IPS-18a (cell line): ENCODE measurements at regions not wholly inside any gene's neighbourhood (a gene's known extent, or its start where the extent isn't known, plus 50 kb on each side); places are given as distances from the start of the nearest gene placed in this dataset.

Experiments
- H3K27ac ChIP-seq: one replicate; pipeline ENCODE4 v1.5.1; 2013; ENCODE audit warnings: low read length
- H3K27me3 ChIP-seq: one replicate; pipeline ENCODE4 v1.6.1; 2013; ENCODE audit warnings: mild to moderate bottlenecking, low read length; ENCODE audit not compliant: control insufficient read depth, insufficient read depth
- H3K36me3 ChIP-seq: one replicate; pipeline ENCODE4 v1.6.1; 2013; ENCODE audit warnings: low read depth, low read length; ENCODE audit not compliant: control insufficient read depth
- H3K4me1 ChIP-seq: one replicate; pipeline ENCODE4 v1.6.1; 2013; ENCODE audit warnings: low read depth, low read length; ENCODE audit not compliant: control insufficient read depth
- H3K4me3 ChIP-seq: one replicate; pipeline ENCODE4 v1.5.1; 2013; ENCODE audit warnings: low read length
- H3K9ac ChIP-seq: one replicate; pipeline ENCODE4 v1.6.1; 2013; ENCODE audit warnings: mild to moderate bottlenecking, low read length, moderate library complexity
- H3K9me3 ChIP-seq: one replicate; pipeline ENCODE4 v1.6.1; 2013; ENCODE audit warnings: low read depth, low read length; ENCODE audit not compliant: control insufficient read depth

DNA sequence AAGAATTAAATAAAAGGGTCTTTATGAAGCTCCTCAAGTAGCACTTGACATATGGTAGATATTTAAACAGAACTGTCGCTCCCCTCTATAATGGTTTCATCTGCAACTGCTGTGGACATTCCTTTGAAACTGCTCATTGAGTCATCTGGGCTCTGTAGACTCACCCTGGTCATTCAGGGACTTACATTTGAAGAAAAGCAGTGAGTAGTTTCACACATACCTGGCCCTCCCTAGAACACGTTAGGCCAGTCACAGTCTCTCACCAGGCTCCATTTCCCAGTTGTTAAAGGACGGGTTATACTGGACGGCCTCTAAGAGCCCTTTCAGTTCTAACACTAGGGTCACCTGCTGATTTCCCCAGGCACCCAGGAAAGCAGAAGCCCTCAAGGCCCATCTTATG is 217.0 kb downstream of the BCL11B start:
- Histone ChIP-seq H3K4me1 (no peaks in the 10 kb centered on the region), H3K27me3 (no peaks in the 10 kb centered on the region), H3K4me3 (no peak overlapping the region), H3K9ac (no peak overlapping the region), H3K27ac (no peak overlapping the region), H3K36me3 (no peaks in the 10 kb centered on the region), H3K9me3 (no peaks in the 10 kb centered on the region)

DNA sequence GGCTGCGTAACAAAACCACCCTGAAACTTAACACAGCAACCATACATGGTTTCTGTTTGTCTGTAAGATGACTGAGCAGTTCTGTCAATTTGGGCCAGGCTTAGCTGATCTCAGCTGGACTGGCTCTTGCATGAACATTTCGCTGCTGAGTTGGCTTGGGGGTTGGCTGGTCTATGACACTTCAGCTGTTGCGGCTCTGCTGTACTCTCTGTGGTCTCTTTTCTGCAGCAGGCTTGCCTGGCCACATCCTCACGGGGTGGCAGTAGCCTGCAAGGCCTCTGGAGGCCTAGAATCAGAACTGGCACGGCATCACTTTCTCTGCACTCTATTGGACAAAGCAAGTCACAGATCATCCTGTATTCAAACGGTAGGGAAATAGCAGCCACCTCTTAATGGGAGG is 216.2 kb downstream of the BCL11B start:
- H3K27me3 ChIP-seq = no peaks in the 10 kb centered on the region
- no peaks in the 10 kb centered on the region for H3K36me3 ChIP-seq
- no peak overlapping the region for H3K9ac ChIP-seq
- no peaks in the 10 kb centered on the region for H3K4me1 ChIP-seq
- no peak overlapping the region for H3K4me3 ChIP-seq
- H3K9me3 ChIP-seq = no peaks in the 10 kb centered on the region
- no peak overlapping the region for H3K27ac ChIP-seq

DNA sequence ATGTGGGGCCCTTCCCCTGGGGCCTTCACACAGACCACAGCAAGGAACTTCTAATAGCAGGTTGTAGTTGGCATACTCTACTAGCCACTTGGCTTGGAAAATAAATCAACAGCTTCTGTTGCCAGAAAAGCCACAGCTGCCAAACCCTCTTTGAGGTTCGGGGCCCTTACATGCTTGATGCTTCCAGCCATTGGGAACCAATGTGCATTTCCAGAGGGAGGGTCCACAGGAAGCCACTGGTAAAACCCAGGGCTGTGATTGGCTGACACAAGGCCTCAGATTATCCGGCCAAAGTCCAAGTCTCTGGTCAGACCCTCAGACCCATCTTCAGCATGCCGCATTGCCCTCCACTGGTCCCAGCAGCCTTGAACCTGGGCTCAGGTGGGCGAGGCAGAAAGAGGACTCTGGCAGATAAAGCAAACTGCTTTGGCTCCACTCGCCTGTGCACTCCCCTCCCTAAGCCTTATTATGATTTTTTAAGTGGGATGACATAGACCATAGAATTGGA is 214.4 kb downstream of the BCL11B start:
- Histone ChIP-seq H3K27me3 (no peaks in the 10 kb centered on the region), H3K4me3 (no peak overlapping the region), H3K4me1 (no peaks in the 10 kb centered on the region), H3K9ac (no peak overlapping the region), H3K27ac (no peak overlapping the region), H3K36me3 (no peaks in the 10 kb centered on the region), H3K9me3 (no peaks in the 10 kb centered on the region)

DNA sequence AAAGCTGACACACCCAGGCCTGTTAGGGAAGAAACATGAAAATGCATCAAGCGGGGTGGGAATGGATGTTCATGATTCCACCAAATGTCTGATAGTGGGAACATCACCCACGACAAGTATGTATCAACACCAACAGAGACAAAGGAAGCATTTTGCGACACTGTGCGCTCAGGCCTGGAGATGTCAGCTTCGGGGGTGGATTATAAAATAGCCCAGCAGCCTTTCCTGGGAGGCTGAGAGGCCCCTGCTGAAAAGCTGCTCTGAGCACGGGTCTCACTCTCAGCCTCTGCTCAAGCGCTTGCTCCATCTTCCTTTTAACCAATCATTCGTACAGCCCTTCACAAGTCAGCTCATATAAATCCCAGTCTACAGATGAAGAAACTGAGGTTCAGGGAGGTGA is 213.5 kb downstream of the BCL11B start:
- no peaks in the 10 kb centered on the region for H3K4me1 ChIP-seq
- no peaks in the 10 kb centered on the region for H3K9me3 ChIP-seq
- no peaks in the 10 kb centered on the region for H3K36me3 ChIP-seq
- H3K27me3 ChIP-seq = no peaks in the 10 kb centered on the region
- no peak overlapping the region for H3K9ac ChIP-seq
- H3K27ac ChIP-seq = no peak overlapping the region
- H3K4me3 ChIP-seq = no peak overlapping the region

DNA sequence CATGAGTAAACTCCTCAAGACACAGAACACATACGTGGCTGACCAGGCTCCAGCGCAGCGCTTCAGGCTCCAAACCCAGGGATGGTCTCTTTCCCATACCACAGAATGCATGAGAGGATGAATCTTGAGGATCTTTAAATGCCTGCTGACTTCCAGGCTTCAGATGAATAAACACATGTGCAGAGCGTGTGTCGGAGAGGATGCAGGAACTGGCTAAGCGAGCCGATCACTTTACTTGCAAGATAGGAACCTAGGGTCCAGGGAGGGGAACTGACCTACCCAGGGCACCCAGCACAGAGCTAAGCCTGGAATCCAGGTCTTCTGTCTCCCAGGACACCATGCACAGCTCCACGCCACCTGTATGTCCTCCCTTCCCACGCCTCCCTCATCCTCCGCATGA is 209.8 kb downstream of the BCL11B start:
- Histone ChIP-seq H3K27me3 (no peaks in the 10 kb centered on the region), H3K27ac (no peak overlapping the region), H3K4me1 (no peaks in the 10 kb centered on the region), H3K9ac (no peak overlapping the region), H3K36me3 (no peaks in the 10 kb centered on the region), H3K9me3 (no peaks in the 10 kb centered on the region), H3K4me3 (no peak overlapping the region)

DNA sequence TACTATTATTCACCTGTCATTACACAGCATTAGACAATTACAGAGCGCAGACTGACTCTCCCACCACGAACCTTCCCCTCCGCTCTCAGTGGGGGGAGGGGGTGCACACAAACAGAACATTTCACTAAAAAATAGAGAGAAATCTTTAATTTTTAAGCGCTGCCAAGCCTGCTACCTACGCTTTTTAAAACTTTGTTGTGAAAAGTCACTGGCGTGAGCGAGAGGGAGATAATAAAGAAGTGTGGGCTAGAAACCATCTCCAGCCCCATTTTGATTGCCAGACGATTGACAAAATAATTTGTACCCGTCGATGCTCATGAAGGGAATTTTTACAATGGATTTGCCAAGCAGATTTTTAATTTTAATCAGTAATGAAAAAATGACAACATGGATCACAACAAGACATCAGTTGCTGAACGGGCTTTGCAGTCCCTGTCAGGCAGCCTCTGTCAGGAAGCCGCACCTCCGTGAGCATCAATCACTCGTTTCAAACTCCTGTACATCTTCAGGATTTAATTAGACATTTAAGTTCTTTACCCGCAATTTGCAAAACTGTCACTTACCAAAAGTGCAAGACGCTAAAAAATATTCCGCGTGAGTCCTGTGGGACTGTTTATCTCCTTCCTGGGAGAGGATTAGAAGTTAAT is 209.1 kb downstream of the BCL11B start:
- Histone ChIP-seq H3K4me3 (no peak overlapping the region), H3K36me3 (no peaks in the 10 kb centered on the region), H3K9ac (no peak overlapping the region), H3K4me1 (no peaks in the 10 kb centered on the region), H3K27me3 (no peaks in the 10 kb centered on the region), H3K27ac (no peak overlapping the region), H3K9me3 (no peaks in the 10 kb centered on the region)

DNA sequence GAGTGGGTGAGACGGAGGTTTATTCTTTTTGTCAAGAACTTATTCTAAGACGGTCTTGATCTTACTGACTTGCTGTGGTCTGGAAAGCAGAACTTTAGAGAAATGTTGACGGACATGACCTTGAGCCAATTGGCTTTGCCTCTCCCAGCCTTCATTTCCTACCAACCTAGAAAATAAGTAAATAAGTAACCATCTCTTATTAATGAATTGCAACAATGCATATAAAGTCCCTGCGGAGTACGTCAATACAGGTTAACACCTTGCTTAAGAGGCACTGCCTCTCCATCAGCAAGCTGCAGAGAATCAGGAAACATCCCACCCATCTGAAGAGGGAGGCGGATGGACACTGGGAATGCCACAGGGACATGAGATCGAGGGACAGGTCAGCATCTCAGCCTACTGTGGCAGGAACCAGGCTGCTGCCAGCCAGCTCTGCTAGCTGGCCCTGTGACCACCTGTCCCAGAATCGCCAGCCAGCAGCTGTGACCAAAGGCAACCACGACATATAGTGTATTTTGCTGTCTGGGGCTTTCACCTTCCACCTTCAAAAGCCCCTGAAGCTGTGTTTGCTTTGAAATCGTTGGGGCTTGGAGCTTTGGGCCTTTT is 208.3 kb downstream of the BCL11B start:
- no peaks in the 10 kb centered on the region for H3K4me1 ChIP-seq
- no peaks in the 10 kb centered on the region for H3K9me3 ChIP-seq
- H3K27me3 ChIP-seq = no peaks in the 10 kb centered on the region
- no peak overlapping the region for H3K4me3 ChIP-seq
- H3K36me3 ChIP-seq = no peaks in the 10 kb centered on the region
- H3K27ac ChIP-seq = no peak overlapping the region
- no peak overlapping the region for H3K9ac ChIP-seq

DNA sequence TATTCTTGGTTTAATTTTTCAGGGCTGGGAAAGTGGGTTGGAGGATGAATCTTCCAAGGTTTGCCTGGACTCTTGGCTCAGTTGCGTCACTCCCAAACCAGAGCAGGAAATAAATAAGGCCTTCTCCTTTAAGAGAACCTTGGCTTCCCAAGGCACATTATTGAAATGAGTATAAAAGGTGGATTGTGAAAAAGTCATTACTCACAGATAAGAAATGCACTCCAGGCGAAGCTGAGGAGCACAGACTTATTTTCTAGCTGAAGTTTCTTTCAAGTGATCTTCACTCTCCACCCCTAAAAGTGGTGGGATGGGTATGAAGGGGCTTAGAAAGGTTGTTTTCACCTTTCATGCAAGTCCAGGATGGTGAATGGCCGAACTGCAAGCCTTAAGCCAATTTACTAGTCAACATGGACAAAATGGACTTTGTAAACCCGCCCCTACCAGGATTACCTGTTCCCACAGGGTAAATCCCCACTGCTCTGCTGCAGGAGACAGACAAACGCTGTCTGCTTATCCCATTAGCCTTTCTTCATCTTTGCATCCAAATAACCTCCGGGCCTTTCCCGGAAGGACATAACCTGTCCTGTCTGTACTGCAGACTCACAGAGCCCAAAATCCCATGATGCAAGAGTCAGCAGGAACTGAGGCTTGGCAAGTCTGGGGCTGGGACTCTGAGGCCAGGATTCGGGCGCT is 207.6 kb downstream of the BCL11B start:
- Histone ChIP-seq H3K27ac (no peak overlapping the region), H3K27me3 (no peaks in the 10 kb centered on the region), H3K4me3 (no peak overlapping the region), H3K4me1 (no peaks in the 10 kb centered on the region), H3K36me3 (no peaks in the 10 kb centered on the region), H3K9ac (no peak overlapping the region), H3K9me3 (no peaks in the 10 kb centered on the region)

DNA sequence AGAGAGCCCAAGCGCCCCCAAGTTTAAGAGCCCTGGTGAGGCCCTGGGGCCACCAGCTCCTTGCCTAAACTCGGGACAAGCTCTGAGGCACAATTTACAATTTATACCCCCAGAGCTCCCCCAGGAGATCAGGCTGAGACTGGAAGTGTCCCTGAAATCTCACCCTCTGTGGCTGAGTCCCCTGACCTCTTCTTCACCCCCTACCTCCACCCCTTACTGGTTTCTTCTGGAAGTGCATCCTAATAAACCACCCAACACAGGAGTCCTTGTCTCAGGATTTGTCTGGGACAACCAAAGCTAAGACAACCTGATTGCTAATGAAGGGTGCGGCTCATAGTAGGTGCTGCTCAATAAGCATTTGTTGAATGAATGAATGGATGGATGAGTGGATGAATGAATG is 206.4 kb downstream of the BCL11B start:
- Histone ChIP-seq H3K9ac (no peak overlapping the region), H3K4me1 (no peaks in the 10 kb centered on the region), H3K9me3 (no peaks in the 10 kb centered on the region), H3K4me3 (no peak overlapping the region), H3K36me3 (no peaks in the 10 kb centered on the region), H3K27me3 (no peaks in the 10 kb centered on the region), H3K27ac (no peak overlapping the region)

DNA sequence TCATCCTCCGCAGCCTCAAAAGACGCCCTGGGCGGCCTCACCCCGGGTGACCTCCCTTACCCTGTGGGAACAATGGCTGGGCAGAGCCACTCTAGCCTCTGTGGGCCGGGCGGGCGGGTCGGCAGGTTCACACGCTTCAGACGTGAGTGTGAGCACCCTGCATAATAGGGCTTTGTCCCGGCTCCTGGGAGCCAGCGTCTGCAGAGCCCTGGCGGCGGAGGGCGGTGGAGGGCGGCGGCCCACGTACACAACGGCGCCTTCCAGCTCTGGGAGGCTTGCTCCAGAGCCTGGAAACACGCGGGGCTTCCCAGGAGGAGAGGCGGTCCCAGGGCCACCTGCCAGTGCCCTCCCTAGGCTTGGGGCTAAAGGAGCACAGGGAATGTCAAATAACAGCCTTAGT is 205.6 kb downstream of the BCL11B start:
- H3K9ac ChIP-seq = no peak overlapping the region
- no peak overlapping the region for H3K27ac ChIP-seq
- H3K4me3 ChIP-seq = no peak overlapping the region
- no peaks in the 10 kb centered on the region for H3K36me3 ChIP-seq
- H3K9me3 ChIP-seq = no peaks in the 10 kb centered on the region
- H3K27me3 ChIP-seq = no peaks in the 10 kb centered on the region
- H3K4me1 ChIP-seq = no peaks in the 10 kb centered on the region

DNA sequence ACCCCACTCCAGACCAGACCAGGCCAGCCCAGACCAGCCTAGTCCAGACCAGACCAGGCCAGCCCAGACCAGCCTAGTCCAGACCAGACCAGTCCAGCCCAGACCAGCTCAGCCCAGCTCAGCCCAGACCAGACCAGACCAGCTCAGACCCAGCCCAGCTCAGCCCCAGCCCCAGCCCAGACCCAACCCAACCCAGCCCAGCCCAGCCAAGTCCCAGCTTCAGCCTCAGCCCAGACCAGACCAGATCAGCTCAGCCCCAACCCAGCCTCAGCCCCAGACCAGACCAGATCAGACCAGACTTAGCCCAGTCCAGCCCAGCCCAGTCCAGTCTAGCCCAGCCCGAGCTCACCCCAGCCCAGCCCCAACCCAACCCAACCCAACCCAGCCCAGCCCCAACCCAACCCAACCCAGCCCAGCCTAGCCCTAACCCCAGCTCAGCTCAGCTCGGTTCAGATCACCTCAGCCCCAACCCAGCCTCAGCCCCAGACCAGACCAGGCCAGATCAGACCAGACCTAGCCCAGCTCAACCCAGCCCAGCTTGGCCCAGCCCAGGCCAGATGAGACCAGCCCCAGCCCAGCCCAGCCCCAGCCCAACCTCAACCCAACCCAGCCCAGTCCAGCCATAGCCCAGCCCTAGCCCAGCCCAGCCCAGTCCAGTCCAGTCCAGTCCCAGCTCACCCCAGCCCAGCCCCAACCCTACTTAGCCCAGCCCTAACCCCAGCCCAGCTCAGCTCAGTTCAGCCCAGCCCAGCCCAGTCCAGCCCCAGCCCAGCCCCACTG is 204.7 kb downstream of the BCL11B start:
- H3K27me3 ChIP-seq = no peaks in the 10 kb centered on the region
- no peaks in the 10 kb centered on the region for H3K4me1 ChIP-seq

More for the DNA sequence above, 204.7 kb downstream of the BCL11B start:
- Histone ChIP-seq H3K36me3 (no peaks in the 10 kb centered on the region), H3K27ac (no peak overlapping the region), H3K9me3 (no peaks in the 10 kb centered on the region), H3K4me3 (no peak overlapping the region), H3K9ac (no peak overlapping the region)
